Osteocyte (in vitro differentiated cells): ENCODE measurements at regions not wholly inside any gene's neighbourhood (a gene's known extent, or its start where the extent isn't known, plus 50 kb on each side); places are given as distances from the start of the nearest gene placed in this dataset.

Experiments used
- DNase-seq: peaks from one replicate; pipeline ENCODE4 v3.0.0; 2021; ENCODE audit warnings: mixed read lengths; ENCODE audit not compliant: unreplicated experiment; ENCODE audit errors: extremely low spot score
- H3K27ac Mint-ChIP-seq: one replicate; pipeline ENCODE4 v1.8.0; 2021; ENCODE audit warnings: mild to moderate bottlenecking, mixed read lengths; ENCODE audit not compliant: unreplicated experiment
- H3K27me3 Mint-ChIP-seq: one replicate; pipeline ENCODE4 v1.8.0; 2021; ENCODE audit warnings: mixed read lengths; ENCODE audit not compliant: unreplicated experiment
- H3K36me3 Mint-ChIP-seq: one replicate; pipeline ENCODE4 v1.8.0; 2021; ENCODE audit warnings: mixed read lengths; ENCODE audit not compliant: unreplicated experiment
- H3K4me1 Mint-ChIP-seq: one replicate; pipeline ENCODE4 v1.8.0; 2021; ENCODE audit warnings: mixed read lengths; ENCODE audit not compliant: unreplicated experiment
- H3K4me3 Mint-ChIP-seq: one replicate; pipeline ENCODE4 v1.8.0; 2021; ENCODE audit warnings: mild to moderate bottlenecking, moderate library complexity, mixed read lengths; ENCODE audit not compliant: unreplicated experiment
- H3K9me3 Mint-ChIP-seq: one replicate; pipeline ENCODE4 v1.8.0; 2021; ENCODE audit warnings: mixed read lengths; ENCODE audit not compliant: unreplicated experiment
- TF ChIP-seq, protein P1 (sequence below): fragments of 200-600 bp; sonication (generic); IDR thresholded peaks from 2 replicates; pipeline ENCODE4 v1.5.0; 2021; ENCODE audit warnings: antibody characterized with exemption, mild to moderate bottlenecking, moderate library complexity

DNA sequence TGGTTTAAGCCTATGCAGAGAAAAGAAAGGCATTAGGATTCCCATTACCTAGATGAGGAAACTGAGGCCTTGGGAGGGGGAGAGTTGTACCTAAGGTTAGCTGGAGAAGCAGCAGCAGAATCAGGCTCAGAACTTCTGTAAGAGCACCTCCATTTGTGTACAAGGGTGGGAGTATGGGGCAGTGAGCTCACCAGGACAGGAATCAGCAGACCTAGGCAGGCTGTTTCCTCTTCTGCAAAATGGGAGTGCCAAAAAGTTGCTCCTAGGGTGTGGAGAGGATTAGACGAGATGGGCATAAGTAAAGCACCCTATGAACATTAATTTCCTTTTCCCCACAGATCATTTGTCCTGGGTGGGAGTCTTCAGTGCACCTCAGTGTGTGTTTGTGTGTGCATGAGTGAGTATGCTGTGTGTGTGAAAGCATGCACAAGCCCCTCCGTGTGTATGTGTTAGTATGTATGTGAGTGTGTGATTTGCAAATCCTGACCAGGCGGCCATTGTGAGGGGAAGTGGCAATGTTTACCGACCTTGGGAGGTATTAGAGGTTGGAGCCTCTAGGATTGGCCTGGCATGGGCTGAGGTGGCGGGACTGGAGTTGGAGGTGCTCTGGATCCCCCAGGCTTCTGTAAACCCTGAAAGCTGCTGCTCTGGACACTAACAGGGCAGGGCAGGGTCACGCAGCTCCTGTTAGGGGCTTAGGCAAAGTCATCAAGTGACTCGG is 78.8 kb downstream of the VEGFA start:
- no peak overlapping the region for H3K4me3 Mint-ChIP-seq
- TF ChIP-seq, protein P1, sequence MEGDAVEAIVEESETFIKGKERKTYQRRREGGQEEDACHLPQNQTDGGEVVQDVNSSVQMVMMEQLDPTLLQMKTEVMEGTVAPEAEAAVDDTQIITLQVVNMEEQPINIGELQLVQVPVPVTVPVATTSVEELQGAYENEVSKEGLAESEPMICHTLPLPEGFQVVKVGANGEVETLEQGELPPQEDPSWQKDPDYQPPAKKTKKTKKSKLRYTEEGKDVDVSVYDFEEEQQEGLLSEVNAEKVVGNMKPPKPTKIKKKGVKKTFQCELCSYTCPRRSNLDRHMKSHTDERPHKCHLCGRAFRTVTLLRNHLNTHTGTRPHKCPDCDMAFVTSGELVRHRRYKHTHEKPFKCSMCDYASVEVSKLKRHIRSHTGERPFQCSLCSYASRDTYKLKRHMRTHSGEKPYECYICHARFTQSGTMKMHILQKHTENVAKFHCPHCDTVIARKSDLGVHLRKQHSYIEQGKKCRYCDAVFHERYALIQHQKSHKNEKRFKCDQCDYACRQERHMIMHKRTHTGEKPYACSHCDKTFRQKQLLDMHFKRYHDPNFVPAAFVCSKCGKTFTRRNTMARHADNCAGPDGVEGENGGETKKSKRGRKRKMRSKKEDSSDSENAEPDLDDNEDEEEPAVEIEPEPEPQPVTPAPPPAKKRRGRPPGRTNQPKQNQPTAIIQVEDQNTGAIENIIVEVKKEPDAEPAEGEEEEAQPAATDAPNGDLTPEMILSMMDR: no peak
- H3K27ac Mint-ChIP-seq: no peak overlapping the region
- H3K4me1 Mint-ChIP-seq: peaks cover 33% of the 10 kb centered on the region
- H3K36me3 Mint-ChIP-seq: no peaks in the 10 kb centered on the region
- H3K27me3 Mint-ChIP-seq: peaks cover 28% of the 10 kb centered on the region
- H3K9me3 Mint-ChIP-seq: no peaks in the 10 kb centered on the region
- no peak for DNase-seq

DNA sequence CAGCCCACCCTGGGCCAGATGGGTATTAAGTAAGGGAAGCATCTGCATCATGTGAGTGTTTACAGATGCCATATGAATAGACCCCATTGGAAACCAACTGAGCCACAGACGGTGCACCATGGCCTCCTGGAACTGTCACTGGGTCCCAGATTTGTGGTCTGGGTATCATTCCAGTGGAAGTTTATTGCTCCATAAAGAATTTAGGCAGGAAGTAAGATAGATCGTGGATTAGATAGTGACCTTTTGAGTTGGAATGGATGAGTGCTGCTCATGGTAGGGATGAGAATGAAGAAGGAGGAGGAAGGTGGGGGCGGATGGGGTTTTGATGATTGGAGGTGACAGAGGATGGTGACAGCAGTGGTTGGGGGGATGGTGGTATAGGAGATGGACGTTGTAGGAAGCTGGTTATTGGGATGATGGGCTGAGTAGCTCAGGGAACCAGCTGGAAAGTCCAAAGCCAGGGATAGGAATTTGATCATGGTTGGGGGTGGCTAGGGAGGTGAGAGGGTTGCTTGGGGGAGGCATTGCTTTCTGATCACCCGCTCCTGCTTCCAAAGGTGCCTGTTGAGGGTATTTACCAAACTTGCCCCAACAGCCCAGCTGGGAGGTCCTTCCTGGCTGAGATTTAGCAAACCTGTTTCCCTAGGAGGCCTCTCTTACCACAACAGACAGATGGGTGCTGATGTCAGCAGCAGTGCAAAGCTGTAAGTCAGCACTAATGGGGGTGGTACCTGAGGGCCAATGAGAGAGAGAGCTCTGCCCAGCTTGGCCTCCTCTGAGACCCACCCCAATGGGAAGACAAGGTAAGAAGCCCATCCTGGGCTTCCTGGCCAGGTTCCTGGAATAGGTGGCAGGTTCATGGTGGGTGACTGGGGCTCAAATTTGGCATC is 78.0 kb downstream of the VEGFA start:
- DNase-seq: no peak
- no peaks in the 10 kb centered on the region for H3K9me3 Mint-ChIP-seq
- H3K36me3 Mint-ChIP-seq: no peaks in the 10 kb centered on the region
- H3K4me1 Mint-ChIP-seq: peaks cover 32% of the 10 kb centered on the region
- H3K4me3 Mint-ChIP-seq: no peak overlapping the region
- H3K27ac Mint-ChIP-seq: no peak overlapping the region
- H3K27me3 Mint-ChIP-seq: peaks cover 36% of the 10 kb centered on the region
- TF ChIP-seq, protein P1: no peak

DNA sequence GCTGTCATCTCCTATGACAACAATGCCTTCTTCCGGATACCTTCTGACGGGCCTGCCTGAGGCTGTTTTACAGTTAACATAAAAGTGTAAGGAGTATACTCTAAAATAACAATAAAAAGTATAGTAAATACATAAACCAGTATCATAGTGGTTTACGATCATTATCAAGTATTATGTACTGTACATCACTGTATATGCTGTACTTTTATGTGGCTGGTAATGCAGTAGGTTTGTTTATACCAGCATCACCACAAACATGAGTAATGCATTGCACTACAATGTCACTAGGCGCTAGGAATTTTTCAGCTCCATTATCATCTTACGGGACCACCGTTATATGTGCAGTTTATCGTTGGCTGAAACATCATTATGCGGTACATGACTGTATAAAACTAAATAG is 76.5 kb downstream of the VEGFA start:
- H3K4me1 Mint-ChIP-seq: peaks cover 25% of the 10 kb centered on the region
- no peaks in the 10 kb centered on the region for H3K9me3 Mint-ChIP-seq
- peaks cover 40% of the 10 kb centered on the region for H3K27me3 Mint-ChIP-seq
- H3K4me3 Mint-ChIP-seq: no peak overlapping the region
- TF ChIP-seq, protein P1: no peak
- H3K27ac Mint-ChIP-seq: no peak overlapping the region
- H3K36me3 Mint-ChIP-seq: no peaks in the 10 kb centered on the region
- no peak for DNase-seq

DNA sequence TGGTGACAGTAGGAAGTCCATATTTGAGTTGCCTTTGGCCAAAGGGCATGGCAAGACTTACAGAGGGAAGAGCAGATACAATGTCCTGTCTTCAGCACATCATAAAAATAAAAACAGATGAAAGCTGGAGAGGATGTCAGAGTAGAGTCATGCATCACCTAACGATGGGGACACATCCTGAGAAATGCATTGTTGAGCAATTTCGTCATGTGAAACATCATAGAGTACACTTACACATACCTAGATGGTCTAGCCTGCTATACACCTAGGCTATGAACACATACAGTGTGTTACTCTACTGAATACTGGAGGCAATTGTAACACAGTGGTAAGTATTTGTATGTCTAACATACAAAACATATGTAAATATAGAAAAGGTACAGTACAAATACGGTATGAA is 75.6 kb downstream of the VEGFA start:
- TF ChIP-seq, protein P1: no peak
- DNase-seq: no peak
- peaks cover 16% of the 10 kb centered on the region for H3K4me1 Mint-ChIP-seq
- no peaks in the 10 kb centered on the region for H3K36me3 Mint-ChIP-seq
- H3K4me3 Mint-ChIP-seq: no peak overlapping the region
- peaks cover 40% of the 10 kb centered on the region for H3K27me3 Mint-ChIP-seq
- H3K9me3 Mint-ChIP-seq: no peaks in the 10 kb centered on the region
- H3K27ac Mint-ChIP-seq: no peak overlapping the region

DNA sequence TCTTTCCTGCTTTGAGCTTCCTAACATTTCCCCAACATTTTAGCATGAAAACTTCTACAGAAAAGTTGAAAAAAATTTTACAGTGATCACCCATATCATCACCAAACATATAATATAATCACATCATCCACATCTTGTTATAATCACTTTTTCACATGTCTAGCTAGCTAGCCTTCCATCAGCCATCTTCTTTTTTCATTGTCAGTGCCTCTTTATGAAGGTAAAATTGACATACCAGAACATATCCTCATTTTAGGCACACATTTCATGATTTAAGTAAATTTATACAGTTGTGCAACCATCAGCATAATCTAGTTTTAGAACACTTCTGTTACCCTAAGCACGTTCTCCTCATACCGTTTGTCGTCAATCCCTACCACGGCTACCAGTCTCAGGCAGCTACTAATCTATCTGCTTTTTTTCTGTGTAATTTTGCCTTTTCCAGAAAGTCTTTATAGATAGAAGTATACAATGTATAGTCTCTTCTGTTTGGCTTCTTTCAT is 73.7 kb downstream of the VEGFA start:
- no peak overlapping the region for H3K4me3 Mint-ChIP-seq
- no peaks in the 10 kb centered on the region for H3K4me1 Mint-ChIP-seq
- H3K27me3 Mint-ChIP-seq: peaks cover 40% of the 10 kb centered on the region

More for the DNA sequence above, 73.7 kb downstream of the VEGFA start:
- DNase-seq: no peak
- TF ChIP-seq, protein P1: no peak
- Mint-ChIP-seq H3K9me3 (no peaks in the 10 kb centered on the region), H3K27ac (no peak overlapping the region), H3K36me3 (no peaks in the 10 kb centered on the region)
